Gastroesophageal sphincter (tissue), 4 donors: ENCODE measurements at regions not wholly inside any gene's neighbourhood (a gene's known extent, or its start where the extent isn't known, plus 50 kb on each side); places are given as distances from the start of the nearest gene placed in this dataset.
A peak's percentile ranks its signal among the peaks of the same experiment; 100 is the strongest.

Experiments
- ATAC-seq: fragments of 150-250 bp; one replicate; pipeline ENCODE4 v1.9.1; 2016; ENCODE audit warnings: mild to moderate bottlenecking, moderate library complexity
- H3K27ac ChIP-seq, 4 donors: fragments of 200-600 bp; sonication (generic) in 3 of 4; 1 replicate in 3 of 4; 2 replicates in 1 of 4; pipeline ENCODE4 v1.5.1; 2016 to 2019
- H3K27me3 ChIP-seq: fragments of 200-600 bp; sonication (generic); one replicate; pipeline ENCODE4 v1.5.1; 2019
- H3K36me3 ChIP-seq, 2 donors: fragments of 200-600 bp; sonication (generic); one replicate each; pipeline ENCODE4 v1.5.1; 2019; ENCODE audit warnings: control low read depth in 1 of 2
- H3K4me1 ChIP-seq, 3 donors: fragments of 200-600 bp; sonication (generic); 1 replicate in 2 of 3; 2 replicates in 1 of 3; pipeline ENCODE4 v1.5.1; 2016 to 2019; ENCODE audit warnings: control low read depth in 2 of 3
- H3K4me3 ChIP-seq, 2 donors: fragments of 200-600 bp; sonication (generic); one replicate each; pipeline ENCODE4 v1.5.1; 2019; ENCODE audit warnings: mild to moderate bottlenecking in 1 of 2, moderate library complexity in 1 of 2
- H3K9me3 ChIP-seq, 3 donors: fragments of 200-600 bp; sonication (generic); one replicate each; pipeline ENCODE4 v1.5.1; 2017 to 2019; ENCODE audit warnings: control low read depth in 2 of 3
- CTCF ChIP-seq, 4 experiments: fragments of 200-600 bp in 2 of 4; fragments of 450-650 bp in 2 of 4; sonication (generic) in 1 of 4; IDR thresholded peaks; one replicate each; pipeline ENCODE4 v1.5.1; 2017 to 2019; ENCODE audit warnings: antibody characterized with exemption in 4 of 4, mild to moderate bottlenecking in 2 of 4, moderate library complexity in 2 of 4
- EP300 ChIP-seq: sonication (generic); formaldehyde crosslinking; IDR thresholded peaks from one replicate; pipeline ENCODE4 v1.6.1; 2017; ENCODE audit warnings: antibody characterized with exemption, mild to moderate bottlenecking
- POLR2A ChIP-seq, 2 donors: fragments of 450-650 bp; IDR thresholded peaks; one replicate each; pipeline ENCODE4 v1.6.1; 2017; ENCODE audit warnings: antibody characterized with exemption in 2 of 2, mild to moderate bottlenecking in 2 of 2, moderate library complexity in 1 of 2
- POLR2AphosphoS5 ChIP-seq: sonication (generic); formaldehyde crosslinking; IDR thresholded peaks from one replicate; pipeline ENCODE4 v1.6.1; 2017; ENCODE audit warnings: antibody characterized with exemption
- WGBS, 2 donors: methylation state at CpG; one replicate each; pipeline ENCODE4 v1.1.5; 2018; ENCODE audit warnings: low coverage in 1 of 2; 5-methylcytosine and 5-hydroxymethylcytosine counted together

GRCh38 chr19:28726533-28727479, 486.1 kb downstream of the UQCRFS1 start:
- Histone ChIP-seq H3K9me3 (no peaks in the 10 kb centered on the region), H3K4me1 (peaks cover 0 to 11% (median 0%) of the 10 kb centered on the region in 3 donors), H3K27me3 (peaks cover 60% of the 10 kb centered on the region), H3K4me3 (peak overlapping the region in 1 of 2 donors; percentile 33), H3K27ac (no peak overlapping the region), H3K36me3 (no peaks in the 10 kb centered on the region)
- TF ChIP-seq EP300: no peak
- no peak for TF ChIP-seq CTCF (IDR thresholded peaks at IDR 0.05)
- WGBS, 2 donors: 63 to 82% methylated on average over 5 to 16 of the region's 46 CpGs
- no peak for ATAC-seq

- no peaks in the 10 kb centered on the region for H3K36me3 ChIP-seq
- H3K9me3 ChIP-seq: no peaks in the 10 kb centered on the region
- no peak overlapping the region for H3K4me3 ChIP-seq
- no peak for ATAC-seq
- H3K27me3 ChIP-seq: peaks cover 18% of the 10 kb centered on the region
- no peaks in the 10 kb centered on the region for H3K4me1 ChIP-seq
- H3K27ac ChIP-seq: no peak overlapping the region
- WGBS, 2 donors: 80 to 84% methylated on average over 3 of the region's 3 CpGs
- TF ChIP-seq CTCF (IDR thresholded peaks at IDR 0.05) (no peak), POLR2A (IDR thresholded peaks at IDR 0.05) (no peak), POLR2AphosphoS5 (no peak), EP300 (no peak)
Observed at GRCh38 chr19:28718909-28719308, 494.0 kb downstream of the UQCRFS1 start.

- 83 to 100% methylated on average over 1 to 2 of the region's 3 CpGs for WGBS, 2 donors
- peaks cover 28% of the 10 kb centered on the region for H3K27me3 ChIP-seq
- no peak for ATAC-seq
- TF ChIP-seq POLR2A (IDR thresholded peaks at IDR 0.05) (no peak), POLR2AphosphoS5 (no peak), EP300 (no peak), CTCF (IDR thresholded peaks at IDR 0.05) (no peak)
- no peaks in the 10 kb centered on the region for H3K36me3 ChIP-seq
- H3K4me3 ChIP-seq: no peak overlapping the region
- no peaks in the 10 kb centered on the region for H3K9me3 ChIP-seq
- no peaks in the 10 kb centered on the region for H3K4me1 ChIP-seq
- no peak overlapping the region for H3K27ac ChIP-seq
Observed at GRCh38 chr19:28715157-28715556, 497.8 kb downstream of the UQCRFS1 start.

- WGBS, 2 donors: 74 to 88% methylated on average over 2 to 3 of the region's 3 CpGs
- Histone ChIP-seq H3K9me3 (no peaks in the 10 kb centered on the region), H3K4me1 (no peaks in the 10 kb centered on the region), H3K36me3 (no peaks in the 10 kb centered on the region), H3K27me3 (peaks cover 37% of the 10 kb centered on the region), H3K4me3 (no peak overlapping the region), H3K27ac (no peak overlapping the region)
- TF ChIP-seq EP300 (no peak), POLR2AphosphoS5 (no peak)
- no peak for ATAC-seq
Observed at GRCh38 chr19:28711411-28711810, 501.5 kb downstream of the UQCRFS1 start.

GRCh38 chr19:28710278-28710677, 502.7 kb downstream of the UQCRFS1 start:
- no peak for ATAC-seq
- H3K9me3 ChIP-seq: no peaks in the 10 kb centered on the region
- peaks cover 36% of the 10 kb centered on the region for H3K27me3 ChIP-seq
- TF ChIP-seq CTCF (IDR thresholded peaks at IDR 0.05) (peak; percentile 24 to 63 (median 52)), POLR2A (IDR thresholded peaks at IDR 0.05) (no peak)
- no peak overlapping the region for H3K4me3 ChIP-seq
- WGBS, 2 donors: 0 to 1% methylated on average over 3 of the region's 3 CpGs
- no peak overlapping the region for H3K27ac ChIP-seq
- H3K36me3 ChIP-seq: no peaks in the 10 kb centered on the region
- H3K4me1 ChIP-seq: no peaks in the 10 kb centered on the region
